HG02973 (cell line): ENCODE measurements at regions not wholly inside any gene's neighbourhood (a gene's known extent, or its start where the extent isn't known, plus 50 kb on each side); places are given as distances from the start of the nearest gene placed in this dataset.

ENCODE experiments used
- ATAC-seq: cut with Tn5 transposase; IDR thresholded peaks from one replicate; pipeline ENCODE4 v1.9.1; 2021; ENCODE audit warnings: moderate library complexity; ENCODE audit not compliant: unreplicated experiment

- ATAC-seq: no peak
These were observed 64.3 kb downstream of the MRPL14 start for GRCh38 chr6:44062771-44063560.

GRCh38 chr6:44062105-44062770 lies 65.0 kb downstream of the MRPL14 start:
- no peak for ATAC-seq

- no peak for ATAC-seq
These were observed 65.7 kb downstream of the MRPL14 start for GRCh38 chr6:44061375-44062104.

GRCh38 chr6:44060612-44061374 lies 66.5 kb downstream of the MRPL14 start:
- ATAC-seq: no peak

GRCh38 chr6:44059359-44060346 lies 67.6 kb downstream of the MRPL14 start:
- ATAC-seq: no peak

GRCh38 chr6:44058617-44059358 lies 68.5 kb downstream of the MRPL14 start:
- ATAC-seq: no peak

GRCh38 chr6:44057931-44058616 lies 69.2 kb downstream of the MRPL14 start:
- no peak for ATAC-seq

GRCh38 chr6:44057238-44057930 lies 69.9 kb downstream of the MRPL14 start:
- no peak for ATAC-seq

GRCh38 chr6:44056392-44057237 lies 70.6 kb downstream of the MRPL14 start:
- ATAC-seq: no peak

- no peak for ATAC-seq
These were observed 72.3 kb downstream of the MRPL14 start for GRCh38 chr6:44054721-44055559.

- ATAC-seq: no peak
These were observed 73.3 kb downstream of the MRPL14 start for GRCh38 chr6:44053760-44054556.

- no peak for ATAC-seq
These were observed 74.0 kb downstream of the MRPL14 start for GRCh38 chr6:44053106-44053756.

- no peak for ATAC-seq
These were observed 74.7 kb downstream of the MRPL14 start for GRCh38 chr6:44052419-44053023.

GRCh38 chr6:44051515-44051914 lies 75.7 kb downstream of the MRPL14 start:
- no peak for ATAC-seq
